Heart right ventricle (tissue), 16 donors: ENCODE measurements at regions not wholly inside any gene's neighbourhood (a gene's known extent, or its start where the extent isn't known, plus 50 kb on each side); places are given as distances from the start of the nearest gene placed in this dataset.

ENCODE experiments used
- ATAC-seq, 8 donors: fragments of 200-7000 bp; cut with Tn5 transposase; one replicate each; pipeline ENCODE4 v1.9.1; 2020; ENCODE audit warnings: mild to moderate bottlenecking in 8 of 8, moderate library complexity in 8 of 8, moderate number of reproducible peaks in 1 of 8
- DNase-seq, 2 donors: peaks; one replicate each; pipeline ENCODE4 v3.0.0-alpha.2; 2020
- H3K27ac ChIP-seq, 10 donors: fragments of 200-600 bp; sonication (generic) in 2 of 10; one replicate each; pipeline versions ENCODE4 v1.5.0 to v1.8.0; 2020 to 2022; ENCODE audit warnings: mild to moderate bottlenecking in 3 of 10
- H3K27me3 ChIP-seq, 7 donors: fragments of 200-600 bp; one replicate each; pipeline ENCODE4 v1.8.0; 2021 to 2022; ENCODE audit warnings: mild to moderate bottlenecking in 2 of 7
- H3K36me3 ChIP-seq, 9 donors: fragments of 200-600 bp; sonication (generic) in 1 of 9; one replicate each; pipeline versions ENCODE4 v1.5.0 to v1.8.0; 2020 to 2022; ENCODE audit warnings: mild to moderate bottlenecking in 2 of 9
- H3K4me1 ChIP-seq, 9 donors: fragments of 200-600 bp; sonication (generic) in 1 of 9; one replicate each; pipeline versions ENCODE4 v1.5.0 to v1.8.0; 2020 to 2022; ENCODE audit warnings: mild to moderate bottlenecking in 4 of 9
- H3K4me3 ChIP-seq, 10 donors: fragments of 200-600 bp; sonication (generic) in 2 of 10; one replicate each; pipeline versions ENCODE4 v1.5.0 to v1.8.0; 2020 to 2022; ENCODE audit warnings: mild to moderate bottlenecking in 7 of 10, moderate library complexity in 2 of 10
- H3K9me3 ChIP-seq, 11 donors: fragments of 200-600 bp in 10 of 11; sonication (generic) in 2 of 11; one replicate each; pipeline versions ENCODE4 v1.5.0 to v1.8.0; 2013 to 2022; ENCODE audit warnings: mild to moderate bottlenecking in 2 of 11, control low read depth in 1 of 11, moderate library complexity in 1 of 11
- CTCF ChIP-seq, 9 donors: fragments of 200-600 bp; sonication (generic) in 2 of 9; IDR thresholded peaks; one replicate each; pipeline versions ENCODE4 v1.5.0 to v1.8.0; 2021 to 2022; ENCODE audit warnings: antibody characterized with exemption in 9 of 9, mild to moderate bottlenecking in 5 of 9, moderate library complexity in 1 of 9
- WGBS, 2 donors: extraction: QIAGEN DNeasy Blood & Tissue Kit; methylation state at CpG; one replicate each; pipeline ENCODE4 v1.1.7; 2013; ENCODE audit warnings: inconsistent platforms in 1 of 2; 5-methylcytosine and 5-hydroxymethylcytosine counted together
- intact Hi-C, 10 donors: fragments of 100-400 bp; cut with DNase I; formaldehyde crosslinking; loops; one replicate each; pipeline versions ENCODE4 v1.11.1 to v1.14.2; 2022
- donor health status: Arrhythmogenic right ventricular cardiomyopathy.
- donor health status: ischemic (EF 13 %, LVEDD 7.1; RV severe dilation, severe dysfunction).
- donor health status: healthy with polysubstance abuse.
- donor health status: DM: no; HTN: yes; CAD: no.
- donor health status: DM: no; HTN: no; CAD: no.
- donor health status: ischemic (EF 25% LVEDD 6.9; RV normal size, moderate dysfunction).
- donor health status: ischemic (EF 25% LVEDD 5.7; RV mildly dilated, moderate dysfunction).
- donor health status: healthy.
- donor health status: DM: yes; HTN: yes; CAD: no.
- donor health status: Ischemic cardiomyopathy.
- donor health status: ischemic (EF 35%, LVEDD 5.7; RV mildly dilated, moderate dysfunction).
- donor health status: nonischemic (EF 11% LVEDD 7.7; RV severe dilation, severe dysfunction).
- donor health status: DM: yes; HTN: yes; CAD: no.
- donor health status: PGD.
- donor health status: ischemic (EF 29% LVEDD 5.4; RV normal size, mild dysfunction).
- donor health status: nonischemic (EF 23%, LVEDD 6.1; RV moderate dilation, normal function).

DNA sequence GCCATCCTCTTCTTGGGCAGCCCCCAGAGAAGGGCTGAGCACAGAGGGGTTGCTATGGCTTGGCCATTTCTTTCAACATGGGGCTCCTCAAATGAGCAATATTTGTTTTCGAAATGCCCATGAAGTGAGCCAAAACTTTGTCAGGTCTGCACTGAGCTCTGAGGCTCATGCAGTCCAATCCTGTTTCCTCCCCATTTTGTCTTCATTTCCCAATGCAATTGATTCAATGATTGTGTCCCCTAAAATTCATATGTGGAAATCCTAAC is 60.6 kb upstream of the CD44 start:
- intact Hi-C loops: no loop called here
- H3K36me3 ChIP-seq: no peaks in the 10 kb centered on the region
- DNase-seq: no peak
- H3K9me3 ChIP-seq: no peaks in the 10 kb centered on the region
- TF ChIP-seq CTCF (IDR thresholded peaks at IDR 0.05): no peak
- ATAC-seq: no peak
- H3K27me3 ChIP-seq: no peaks in the 10 kb centered on the region
- peak overlapping the region in 1 of 10 donors; percentile 59 for H3K27ac ChIP-seq
- H3K4me1 ChIP-seq: peaks cover 0 to 53% (median 12%) of the 10 kb centered on the region in 9 donors
- no peak overlapping the region for H3K4me3 ChIP-seq
- 96% methylated on average over 1 of the region's 1 CpG for WGBS, 2 donors

DNA sequence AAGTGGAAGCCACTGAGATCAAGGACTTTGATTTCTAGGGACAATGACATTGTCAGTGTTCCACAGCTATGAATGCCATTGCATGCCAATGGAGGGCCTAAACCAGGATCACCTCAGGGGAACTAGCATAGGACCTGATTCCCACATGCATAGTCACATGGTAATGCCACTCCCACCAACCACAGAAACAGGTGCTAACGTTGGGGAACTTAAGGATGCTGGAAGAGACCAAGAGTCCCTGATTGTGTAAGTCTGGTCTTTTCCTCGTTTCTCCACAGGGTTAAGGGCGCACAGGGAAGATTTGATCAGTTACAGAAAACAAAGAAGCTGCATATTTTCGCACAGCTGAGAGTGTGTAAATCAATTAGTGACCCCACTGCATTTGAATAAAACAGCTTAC is 59.4 kb upstream of the CD44 start:
- no peak for DNase-seq
- 74 to 94% methylated on average over 4 of the region's 4 CpGs for WGBS, 2 donors
- Histone ChIP-seq H3K27me3 (no peaks in the 10 kb centered on the region), H3K27ac (no peak overlapping the region), H3K4me3 (no peak overlapping the region), H3K9me3 (no peaks in the 10 kb centered on the region), H3K4me1 (peaks cover 0 to 65% (median 20%) of the 10 kb centered on the region in 9 donors), H3K36me3 (no peaks in the 10 kb centered on the region)
- ATAC-seq: no peak
- no peak for TF ChIP-seq CTCF (IDR thresholded peaks at IDR 0.05)
- intact Hi-C loops: loop anchor here in 2 of 10 donors (10.0 kb wide), 1 partner anchor 55 kb away; the partner anchor contains the start of gene CD44 (in 2 of the 2)

- TF ChIP-seq CTCF (IDR thresholded peaks at IDR 0.05): no peak
- no peaks in the 10 kb centered on the region for H3K9me3 ChIP-seq
- peak; percentile 46 to 53 for DNase-seq
- no peaks in the 10 kb centered on the region for H3K36me3 ChIP-seq
- H3K4me1 ChIP-seq: peaks cover 0 to 75% (median 48%) of the 10 kb centered on the region in 9 donors
- H3K4me3 ChIP-seq: peak overlapping the region in 1 of 10 donors; percentile 14
- 69 to 73% methylated on average over 15 of the region's 15 CpGs for WGBS, 2 donors
- H3K27ac ChIP-seq: peak overlapping the region in 6 of 10 donors; percentile 15 to 83 (median 34)
- intact Hi-C loops: loop anchor here in 2 of 10 donors (10.0 kb wide), 1 partner anchor 52 kb away; the partner anchor contains the start of gene CD44 (in 2 of the 2)
- peak; percentile 62 to 77 (median 70) for ATAC-seq
- no peaks in the 10 kb centered on the region for H3K27me3 ChIP-seq
These were observed 56.4 kb upstream of the CD44 start for GRCh38 chr11:35082321-35083180.

- H3K4me3 ChIP-seq: peak overlapping the region in 1 of 10 donors; percentile 14
- ATAC-seq: no peak
- H3K9me3 ChIP-seq: no peaks in the 10 kb centered on the region
- no peaks in the 10 kb centered on the region for H3K27me3 ChIP-seq
- no peak for TF ChIP-seq CTCF (IDR thresholded peaks at IDR 0.05)
- DNase-seq: no peak
- intact Hi-C loops: loop anchor here in 2 of 10 donors (10.0 kb wide), 1 partner anchor 52 kb away; the partner anchor contains the start of gene CD44 (in 2 of the 2)
- no peaks in the 10 kb centered on the region for H3K36me3 ChIP-seq
- H3K27ac ChIP-seq: peak overlapping the region in 6 of 10 donors; percentile 15 to 83 (median 34)
- H3K4me1 ChIP-seq: peaks cover 2 to 75% (median 54%) of the 10 kb centered on the region in 9 donors
- WGBS, 2 donors: 73 to 84% methylated on average over 2 of the region's 2 CpGs
These were observed 55.9 kb upstream of the CD44 start for GRCh38 chr11:35083181-35083430.
